ENCODE measurements at regions not wholly inside any gene's neighbourhood (a gene's known extent, or its start where the extent isn't known, plus 50 kb on each side); places are given as distances from the start of the nearest gene placed in this dataset.

- TF ChIP-seq CTCF (conservative IDR thresholded peaks at IDR 0.05; ENCODE audit: low read depth in 2 of 2) (no peak), POLR2AphosphoS5 (IDR thresholded peaks at IDR 0.05; ENCODE audit: low read depth) (no peak), EZH2 (IDR thresholded peaks at IDR 0.05; ENCODE audit: low read depth, unreplicated experiment) (no peak), EZH2phosphoT487 (IDR thresholded peaks at IDR 0.05; ENCODE audit: unreplicated experiment) (no peak), JUNB (IDR thresholded peaks at IDR 0.05; ENCODE audit: unreplicated experiment) (no peak), REST (IDR thresholded peaks at IDR 0.05; ENCODE audit: unreplicated experiment) (no peak), NANOG (IDR thresholded peaks at IDR 0.05; ENCODE audit: borderline replicate concordance) (no peak), ZNF331 (CRISPR knock-in tag; IDR thresholded peaks at IDR 0.05; ENCODE audit: low read depth) (no peak), ZNF114 (CRISPR knock-in tag; IDR thresholded peaks at IDR 0.05) (no peak), ETS1 (IDR thresholded peaks at IDR 0.05) (no peak), CREB1 (CRISPR knock-in tag; IDR thresholded peaks at IDR 0.05; ENCODE audit: low read depth) (no peak), ZNF462 (CRISPR knock-in tag; IDR thresholded peaks at IDR 0.05) (no peak), STAT1 (IDR thresholded peaks at IDR 0.05; ENCODE audit: unreplicated experiment) (no peak)
Measured at GRCh38 chr11:45500451-45500850, 165.0 kb downstream of the CHST1 start.

All from GM23338 (cell line).